ENCODE measurements at regions not wholly inside any gene's neighbourhood (a gene's known extent, or its start where the extent isn't known, plus 50 kb on each side); places are given as distances from the start of the nearest gene placed in this dataset.

GRCh38 chr3:161682715-161683114, 186.1 kb downstream of the OTOL1 start:
- H3K36me3 ChIP-seq (ENCODE audit: control insufficient read depth, insufficient read depth, low read length) = no peaks in the 10 kb centered on the region
- no peak overlapping the region for H3K4me2 ChIP-seq (ENCODE audit: extremely low read depth, insufficient read depth, low read length)
- no peak for TF ChIP-seq EZH2 (IDR thresholded peaks at IDR 0.05; ENCODE audit: low read length, missing control alignments)
- TF ChIP-seq, protein P1, sequence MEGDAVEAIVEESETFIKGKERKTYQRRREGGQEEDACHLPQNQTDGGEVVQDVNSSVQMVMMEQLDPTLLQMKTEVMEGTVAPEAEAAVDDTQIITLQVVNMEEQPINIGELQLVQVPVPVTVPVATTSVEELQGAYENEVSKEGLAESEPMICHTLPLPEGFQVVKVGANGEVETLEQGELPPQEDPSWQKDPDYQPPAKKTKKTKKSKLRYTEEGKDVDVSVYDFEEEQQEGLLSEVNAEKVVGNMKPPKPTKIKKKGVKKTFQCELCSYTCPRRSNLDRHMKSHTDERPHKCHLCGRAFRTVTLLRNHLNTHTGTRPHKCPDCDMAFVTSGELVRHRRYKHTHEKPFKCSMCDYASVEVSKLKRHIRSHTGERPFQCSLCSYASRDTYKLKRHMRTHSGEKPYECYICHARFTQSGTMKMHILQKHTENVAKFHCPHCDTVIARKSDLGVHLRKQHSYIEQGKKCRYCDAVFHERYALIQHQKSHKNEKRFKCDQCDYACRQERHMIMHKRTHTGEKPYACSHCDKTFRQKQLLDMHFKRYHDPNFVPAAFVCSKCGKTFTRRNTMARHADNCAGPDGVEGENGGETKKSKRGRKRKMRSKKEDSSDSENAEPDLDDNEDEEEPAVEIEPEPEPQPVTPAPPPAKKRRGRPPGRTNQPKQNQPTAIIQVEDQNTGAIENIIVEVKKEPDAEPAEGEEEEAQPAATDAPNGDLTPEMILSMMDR (conservative IDR thresholded peaks at IDR 0.05 in 1 of 2, IDR thresholded peaks at IDR 0.05 in 1 of 2; ENCODE audit: low read depth in 1 of 2, low read length in 2 of 2) = no peak

DNA sequence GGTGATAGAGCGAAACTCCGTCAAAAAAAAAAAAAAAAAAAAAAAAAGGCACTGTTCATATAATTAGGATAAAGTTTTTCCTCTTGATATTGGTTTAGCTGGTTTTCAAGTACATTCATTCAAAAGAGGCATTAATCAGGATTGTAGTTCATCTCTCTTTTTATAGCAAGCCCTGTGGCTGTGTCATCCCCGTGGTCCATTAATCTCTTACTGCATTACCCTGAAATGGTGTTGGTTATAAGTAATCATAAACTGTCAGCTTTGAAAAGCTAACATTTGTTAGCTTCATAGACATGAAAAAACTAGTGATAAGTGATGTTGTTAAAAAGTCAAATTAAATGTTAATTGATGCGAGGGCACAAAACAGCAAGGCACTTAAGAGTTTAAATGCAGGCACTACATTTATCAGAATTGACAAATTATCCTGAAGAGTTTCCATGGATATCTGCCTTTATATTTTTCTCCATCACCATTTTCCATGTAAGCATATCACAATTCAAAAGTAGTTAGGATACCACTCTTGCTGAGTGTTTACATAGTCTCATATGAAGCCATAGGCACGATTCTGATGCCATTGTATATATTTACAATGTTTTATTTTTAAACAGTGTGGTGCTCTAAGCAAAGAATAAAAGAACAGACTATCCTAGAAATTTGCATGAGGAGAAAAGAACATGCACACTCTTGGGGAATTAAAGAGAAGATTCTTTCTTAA, 193.1 kb downstream of the OTOL1 start:
- no peak overlapping the region for H3K4me3 ChIP-seq (replicated peaks in 1 of 4; ENCODE audit: control extremely low read depth in 1 of 4, insufficient read depth in 1 of 4, low read depth in 3 of 4, low read length in 4 of 4)
- H3K4me1 ChIP-seq (ENCODE audit: control insufficient read depth, extremely low read depth, insufficient read depth, low read length) = no peaks in the 10 kb centered on the region
- no peaks in the 10 kb centered on the region for H3K27me3 ChIP-seq (ENCODE audit: control insufficient read depth, insufficient read depth, low read length)
- H3K9ac ChIP-seq (ENCODE audit: insufficient read depth, low read length) = no peak overlapping the region
- no peaks in the 10 kb centered on the region for H4K20me1 ChIP-seq (ENCODE audit: control insufficient read depth, extremely low read depth, insufficient read depth, low read length)
- H3K9me3 ChIP-seq (ENCODE audit: control insufficient read depth, insufficient read depth, low read depth, low read length) = no peaks in the 10 kb centered on the region
- no peak overlapping the region for H3K27ac ChIP-seq (ENCODE audit: insufficient read depth, low read length)
- DNase-seq (ENCODE audit: low read depth in 2 of 2) = no peak
- H3K79me2 ChIP-seq (ENCODE audit: control insufficient read depth, insufficient read depth, low read length) = no peaks in the 10 kb centered on the region
- no peaks in the 10 kb centered on the region for H3K36me3 ChIP-seq (ENCODE audit: control insufficient read depth, insufficient read depth, low read length)
- no peak overlapping the region for H3K4me2 ChIP-seq (ENCODE audit: extremely low read depth, insufficient read depth, low read length)
- TF ChIP-seq, protein P1 (conservative IDR thresholded peaks at IDR 0.05 in 1 of 2, IDR thresholded peaks at IDR 0.05 in 1 of 2; ENCODE audit: low read depth in 1 of 2, low read length in 2 of 2) = no peak
- TF ChIP-seq EZH2 (IDR thresholded peaks at IDR 0.05; ENCODE audit: low read length, missing control alignments) = no peak
- H2AFZ ChIP-seq (ENCODE audit: low read length) = no peak overlapping the region

More at GRCh38 chr3:161682715-161683114, 186.1 kb downstream of the OTOL1 start:
- no peaks in the 10 kb centered on the region for H3K4me1 ChIP-seq (ENCODE audit: control insufficient read depth, extremely low read depth, insufficient read depth, low read length)
- no peaks in the 10 kb centered on the region for H3K79me2 ChIP-seq (ENCODE audit: control insufficient read depth, insufficient read depth, low read length)
- H3K27ac ChIP-seq (ENCODE audit: insufficient read depth, low read length) = no peak overlapping the region
- no peaks in the 10 kb centered on the region for H3K27me3 ChIP-seq (ENCODE audit: control insufficient read depth, insufficient read depth, low read length)
- no peak for DNase-seq (ENCODE audit: low read depth in 2 of 2)
- no peak overlapping the region for H2AFZ ChIP-seq (ENCODE audit: low read length)
- H3K9ac ChIP-seq (ENCODE audit: insufficient read depth, low read length) = no peak overlapping the region
- H3K9me3 ChIP-seq (ENCODE audit: control insufficient read depth, insufficient read depth, low read depth, low read length) = no peaks in the 10 kb centered on the region
- no peak overlapping the region for H3K4me3 ChIP-seq (replicated peaks in 1 of 4; ENCODE audit: control extremely low read depth in 1 of 4, insufficient read depth in 1 of 4, low read depth in 3 of 4, low read length in 4 of 4)
- H4K20me1 ChIP-seq (ENCODE audit: control insufficient read depth, extremely low read depth, insufficient read depth, low read length) = no peaks in the 10 kb centered on the region

DNA sequence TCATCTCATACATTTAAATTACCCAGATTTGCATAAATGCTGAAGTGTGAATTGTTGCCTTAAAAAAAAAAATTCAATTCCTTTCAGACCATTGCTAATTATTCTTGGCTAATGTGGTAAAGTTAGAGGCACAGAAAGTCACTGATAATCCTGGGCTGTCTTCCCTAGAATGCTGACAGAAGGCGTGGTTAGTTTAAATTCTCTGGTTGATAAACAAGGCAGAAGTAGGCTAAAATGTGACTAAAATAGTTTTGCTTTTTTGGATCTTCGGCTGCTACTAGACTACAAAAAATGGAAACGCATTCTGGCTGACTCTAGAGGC, 193.7 kb downstream of the OTOL1 start:
- H3K4me2 ChIP-seq (ENCODE audit: extremely low read depth, insufficient read depth, low read length) = no peak overlapping the region
- H2AFZ ChIP-seq (ENCODE audit: low read length) = no peak overlapping the region
- H3K27ac ChIP-seq (ENCODE audit: insufficient read depth, low read length) = no peak overlapping the region
- no peaks in the 10 kb centered on the region for H4K20me1 ChIP-seq (ENCODE audit: control insufficient read depth, extremely low read depth, insufficient read depth, low read length)
- H3K4me3 ChIP-seq (replicated peaks in 1 of 4; ENCODE audit: control extremely low read depth in 1 of 4, insufficient read depth in 1 of 4, low read depth in 3 of 4, low read length in 4 of 4) = no peak overlapping the region
- no peak for DNase-seq (ENCODE audit: low read depth in 2 of 2)
- no peaks in the 10 kb centered on the region for H3K9me3 ChIP-seq (ENCODE audit: control insufficient read depth, insufficient read depth, low read depth, low read length)
- no peaks in the 10 kb centered on the region for H3K79me2 ChIP-seq (ENCODE audit: control insufficient read depth, insufficient read depth, low read length)
- H3K36me3 ChIP-seq (ENCODE audit: control insufficient read depth, insufficient read depth, low read length) = no peaks in the 10 kb centered on the region
- H3K27me3 ChIP-seq (ENCODE audit: control insufficient read depth, insufficient read depth, low read length) = no peaks in the 10 kb centered on the region
- TF ChIP-seq EZH2 (IDR thresholded peaks at IDR 0.05; ENCODE audit: low read length, missing control alignments) = no peak
- TF ChIP-seq, protein P1 (conservative IDR thresholded peaks at IDR 0.05 in 1 of 2, IDR thresholded peaks at IDR 0.05 in 1 of 2; ENCODE audit: low read depth in 1 of 2, low read length in 2 of 2) = no peak
- H3K4me1 ChIP-seq (ENCODE audit: control insufficient read depth, extremely low read depth, insufficient read depth, low read length) = no peaks in the 10 kb centered on the region
- no peak overlapping the region for H3K9ac ChIP-seq (ENCODE audit: insufficient read depth, low read length)
